Liver (tissue), 8 donors: ENCODE measurements at regions not wholly inside any gene's neighbourhood (a gene's known extent, or its start where the extent isn't known, plus 50 kb on each side); places are given as distances from the start of the nearest gene placed in this dataset.

Experiments used
- DNase-seq: peaks from one replicate; pipeline ENCODE4 v3.0.0-alpha.2; 2017; ENCODE audit warnings: low spot score
- H3K27ac ChIP-seq, 2 donors: one replicate each; pipeline ENCODE4 v1.7.0; 2013; ENCODE audit warnings: inconsistent platforms in 2 of 2, low read length in 2 of 2, control low read depth in 1 of 2, low read depth in 1 of 2, mild to moderate bottlenecking in 1 of 2
- H3K27me3 ChIP-seq, 4 donors: one replicate each; pipeline versions ENCODE4 v1.6.1 to v1.7.0; 2013; ENCODE audit warnings: low read length in 3 of 4, inconsistent platforms in 1 of 4, mild to moderate bottlenecking in 1 of 4, moderate library complexity in 1 of 4; ENCODE audit not compliant: control insufficient read depth in 4 of 4, insufficient read depth in 4 of 4
- H3K36me3 ChIP-seq, 4 donors: one replicate each; pipeline versions ENCODE4 v1.6.1 to v1.7.0; 2013; ENCODE audit warnings: low read length in 3 of 4, mild to moderate bottlenecking in 3 of 4, low read depth in 1 of 4, moderate library complexity in 1 of 4; ENCODE audit not compliant: control insufficient read depth in 4 of 4, insufficient read depth in 3 of 4
- H3K4me1 ChIP-seq, 4 donors: one replicate each; pipeline versions ENCODE4 v1.6.1 to v1.7.0; 2013; ENCODE audit warnings: low read length in 3 of 4, mild to moderate bottlenecking in 3 of 4, moderate library complexity in 1 of 4; ENCODE audit not compliant: control insufficient read depth in 4 of 4, insufficient read depth in 4 of 4
- H3K4me3 ChIP-seq, 3 donors: one replicate each; pipeline versions ENCODE4 v1.6.1 to v1.7.0; 2013; ENCODE audit warnings: low read length in 3 of 3, control low read depth in 1 of 3, low read depth in 1 of 3, mild to moderate bottlenecking in 1 of 3
- H3K9ac ChIP-seq, 2 donors: one replicate each; pipeline ENCODE4 v1.7.0; 2013; ENCODE audit warnings: low read length in 2 of 2, mild to moderate bottlenecking in 2 of 2, moderate library complexity in 2 of 2, control low read depth in 1 of 2, low read depth in 1 of 2
- H3K9me3 ChIP-seq, 4 donors: one replicate each; pipeline versions ENCODE4 v1.6.1 to v1.7.0; 2013; ENCODE audit warnings: low read length in 3 of 4; ENCODE audit not compliant: control insufficient read depth in 4 of 4
- ATF3 ChIP-seq: IDR thresholded peaks from 2 replicates; pipeline ENCODE4 v1.6.1; 2016; ENCODE audit warnings: antibody characterized with exemption
- CTCF ChIP-seq: fragments of 150-350 bp; IDR thresholded peaks from 2 replicates; pipeline ENCODE4 v1.5.1; 2017; ENCODE audit warnings: improper control_type of control experiment, low read depth, low read length; ENCODE audit not compliant: missing input control
- EGR1 ChIP-seq, 2 donors: IDR thresholded peaks; 2 replicates each; pipeline ENCODE4 v1.6.1; 2016 to 2018; ENCODE audit warnings: antibody characterized with exemption in 2 of 2, low read depth in 2 of 2
- FOXA2 ChIP-seq: IDR thresholded peaks from 2 replicates; pipeline ENCODE4 v1.6.1; 2016; ENCODE audit warnings: antibody characterized with exemption
- GABPA ChIP-seq, 2 donors: IDR thresholded peaks in 1 of 2; conservative IDR thresholded peaks in 1 of 2; 2 replicates each; pipeline ENCODE4 v1.6.1; 2016; ENCODE audit warnings: antibody characterized with exemption in 2 of 2, mild to moderate bottlenecking in 1 of 2, moderate library complexity in 1 of 2
- HNF4A ChIP-seq, 2 donors: conservative IDR thresholded peaks; 2 replicates each; pipeline ENCODE4 v1.6.1; 2016; ENCODE audit warnings: antibody characterized with exemption in 2 of 2, mild to moderate bottlenecking in 2 of 2
- HNF4G ChIP-seq: IDR thresholded peaks from 2 replicates; pipeline ENCODE4 v1.6.1; 2016; ENCODE audit warnings: antibody characterized with exemption
- RAD21 ChIP-seq, 2 donors: IDR thresholded peaks; 2 replicates each; pipeline ENCODE4 v1.6.1; 2016; ENCODE audit warnings: antibody characterized with exemption in 2 of 2, mild to moderate bottlenecking in 2 of 2
- RXRA ChIP-seq, 2 donors: IDR thresholded peaks; 2 replicates each; pipeline ENCODE4 v1.6.1; 2017 to 2018; ENCODE audit warnings: antibody characterized with exemption in 2 of 2, mild to moderate bottlenecking in 1 of 2
- SP1 ChIP-seq: IDR thresholded peaks from 2 replicates; pipeline ENCODE4 v1.6.1; 2018; ENCODE audit warnings: antibody characterized with exemption, mild to moderate bottlenecking
- TAF1 ChIP-seq: conservative IDR thresholded peaks from 2 replicates; pipeline ENCODE4 v1.6.1; 2016; ENCODE audit warnings: antibody characterized with exemption, mild to moderate bottlenecking
- YY1 ChIP-seq: IDR thresholded peaks from 2 replicates; pipeline ENCODE4 v1.6.1; 2016; ENCODE audit warnings: antibody characterized with exemption, mild to moderate bottlenecking
- ZBTB33 ChIP-seq: IDR thresholded peaks from 2 replicates; pipeline ENCODE4 v1.6.1; 2016; ENCODE audit warnings: antibody characterized with exemption
- WGBS: extraction: QIAGEN DNeasy Blood & Tissue Kit; methylation state at CpG from one replicate; pipeline ENCODE4 v1.1.7; 2013; 5-methylcytosine and 5-hydroxymethylcytosine counted together
- TF ChIP-seq, protein P1 (sequence below): IDR thresholded peaks from 2 replicates; pipeline ENCODE4 v1.6.1; 2016; ENCODE audit warnings: antibody characterized with exemption
- donor health status: healthy.
- donor health status: healthy.
- donor health status: healthy.
- donor health status: healthy.
- donor health status: healthy.

DNA sequence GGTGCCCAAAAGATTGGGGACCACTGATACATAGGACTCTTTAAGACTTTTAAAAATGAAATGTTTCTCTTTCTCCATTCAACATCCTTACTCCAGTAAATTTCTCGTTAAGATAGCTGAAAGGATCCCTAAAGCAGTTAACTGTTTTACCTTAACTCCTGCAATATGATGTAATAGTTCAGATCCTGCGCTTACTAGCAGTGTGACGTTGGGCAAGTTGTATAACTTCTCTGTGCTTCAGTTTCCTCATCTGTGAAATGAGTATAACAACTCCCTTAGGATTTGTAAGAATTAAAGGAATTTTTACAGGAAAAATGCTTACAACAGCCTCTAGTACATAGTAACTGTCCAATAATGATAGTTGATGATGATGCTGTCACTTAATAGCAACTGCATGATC, 158.9 kb downstream of the TANC2 start (continued):
- TF ChIP-seq CTCF (no peak), HNF4G (no peak), RXRA (IDR thresholded peaks at IDR 0.05) (no peak), TAF1 (no peak), YY1 (no peak), HNF4A (conservative IDR thresholded peaks at IDR 0.05) (no peak), FOXA2 (no peak), ATF3 (no peak)

GRCh38 chr17:63125987-63126386, 160.0 kb downstream of the TANC2 start:
- WGBS: 85% methylated on average over 3 of the region's 3 CpGs
- Histone ChIP-seq H3K4me1 (no peaks in the 10 kb centered on the region), H3K36me3 (no peaks in the 10 kb centered on the region), H3K27ac (no peak overlapping the region), H3K9me3 (no peaks in the 10 kb centered on the region), H3K27me3 (no peaks in the 10 kb centered on the region), H3K9ac (no peak overlapping the region), H3K4me3 (no peak overlapping the region)
- no peak for DNase-seq
- TF ChIP-seq TAF1 (no peak), GABPA (IDR thresholded peaks at IDR 0.05 in 1 of 2, conservative IDR thresholded peaks at IDR 0.05 in 1 of 2) (no peak), EGR1 (IDR thresholded peaks at IDR 0.05; ENCODE audit: low read depth in 2 of 2) (no peak), CTCF (no peak), ATF3 (no peak)

DNA sequence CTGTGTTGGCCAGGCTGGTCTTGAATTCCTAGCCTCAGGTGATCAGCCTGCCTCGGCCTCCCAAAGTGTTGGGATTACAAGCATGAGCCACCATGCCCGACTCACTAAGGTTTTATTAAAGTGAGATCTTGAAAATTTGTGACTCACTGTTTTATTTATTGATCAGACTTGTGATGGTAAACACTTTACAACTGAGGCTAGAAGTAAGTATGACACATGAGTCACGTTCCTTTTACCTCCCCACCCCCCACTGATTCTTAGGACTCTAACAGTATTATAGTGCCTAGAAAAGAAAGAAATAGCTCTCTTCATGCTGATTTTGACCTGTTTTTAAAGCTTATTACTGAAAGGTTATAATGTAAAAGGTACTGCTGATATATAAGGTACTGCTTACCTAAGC, 160.6 kb downstream of the TANC2 start:
- H3K36me3 ChIP-seq: no peaks in the 10 kb centered on the region
- DNase-seq: no peak
- no peaks in the 10 kb centered on the region for H3K9me3 ChIP-seq
- no peaks in the 10 kb centered on the region for H3K27me3 ChIP-seq
- WGBS: 77% methylated on average over 3 of the region's 3 CpGs
- no peak overlapping the region for H3K27ac ChIP-seq
- TF ChIP-seq ATF3 (no peak), ZBTB33 (no peak), SP1 (no peak), GABPA (IDR thresholded peaks at IDR 0.05 in 1 of 2, conservative IDR thresholded peaks at IDR 0.05 in 1 of 2) (no peak), YY1 (no peak), RAD21 (IDR thresholded peaks at IDR 0.05) (no peak), FOXA2 (no peak)
- TF ChIP-seq, protein P1, sequence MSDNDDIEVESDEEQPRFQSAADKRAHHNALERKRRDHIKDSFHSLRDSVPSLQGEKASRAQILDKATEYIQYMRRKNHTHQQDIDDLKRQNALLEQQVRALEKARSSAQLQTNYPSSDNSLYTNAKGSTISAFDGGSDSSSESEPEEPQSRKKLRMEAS: no peak
- H3K4me1 ChIP-seq: no peaks in the 10 kb centered on the region
- no peak overlapping the region for H3K9ac ChIP-seq
- no peak overlapping the region for H3K4me3 ChIP-seq
